ENCODE measurements at regions not wholly inside any gene's neighbourhood (a gene's known extent, or its start where the extent isn't known, plus 50 kb on each side); places are given as distances from the start of the nearest gene placed in this dataset.

DNA sequence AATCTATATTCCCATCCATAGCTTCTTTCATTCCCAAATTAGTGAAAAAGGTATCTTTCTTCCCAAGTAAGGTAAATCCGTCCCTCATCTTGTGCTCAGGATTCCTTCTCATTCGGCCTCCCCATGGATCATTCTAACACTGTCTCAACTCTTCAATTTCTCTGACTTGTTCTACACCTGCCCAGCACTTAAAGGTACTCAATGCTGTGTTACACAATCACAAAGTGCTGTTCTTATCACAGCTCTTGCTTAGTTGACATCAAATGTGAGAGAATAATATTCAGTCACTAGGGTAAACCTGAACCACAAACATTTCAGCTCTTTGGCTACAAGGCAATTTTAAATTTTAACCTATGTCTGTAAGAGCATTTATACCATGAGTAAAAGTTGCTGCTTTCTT, 94.8 kb downstream of the DIRAS3 start:
- TF ChIP-seq YY1 (IDR thresholded peaks at IDR 0.05): no peak
- TF ChIP-seq, protein P1, sequence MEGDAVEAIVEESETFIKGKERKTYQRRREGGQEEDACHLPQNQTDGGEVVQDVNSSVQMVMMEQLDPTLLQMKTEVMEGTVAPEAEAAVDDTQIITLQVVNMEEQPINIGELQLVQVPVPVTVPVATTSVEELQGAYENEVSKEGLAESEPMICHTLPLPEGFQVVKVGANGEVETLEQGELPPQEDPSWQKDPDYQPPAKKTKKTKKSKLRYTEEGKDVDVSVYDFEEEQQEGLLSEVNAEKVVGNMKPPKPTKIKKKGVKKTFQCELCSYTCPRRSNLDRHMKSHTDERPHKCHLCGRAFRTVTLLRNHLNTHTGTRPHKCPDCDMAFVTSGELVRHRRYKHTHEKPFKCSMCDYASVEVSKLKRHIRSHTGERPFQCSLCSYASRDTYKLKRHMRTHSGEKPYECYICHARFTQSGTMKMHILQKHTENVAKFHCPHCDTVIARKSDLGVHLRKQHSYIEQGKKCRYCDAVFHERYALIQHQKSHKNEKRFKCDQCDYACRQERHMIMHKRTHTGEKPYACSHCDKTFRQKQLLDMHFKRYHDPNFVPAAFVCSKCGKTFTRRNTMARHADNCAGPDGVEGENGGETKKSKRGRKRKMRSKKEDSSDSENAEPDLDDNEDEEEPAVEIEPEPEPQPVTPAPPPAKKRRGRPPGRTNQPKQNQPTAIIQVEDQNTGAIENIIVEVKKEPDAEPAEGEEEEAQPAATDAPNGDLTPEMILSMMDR (IDR thresholded peaks at IDR 0.05; ENCODE audit: low read depth, low read length, missing input control): no peak
- TF ChIP-seq, protein P2, sequence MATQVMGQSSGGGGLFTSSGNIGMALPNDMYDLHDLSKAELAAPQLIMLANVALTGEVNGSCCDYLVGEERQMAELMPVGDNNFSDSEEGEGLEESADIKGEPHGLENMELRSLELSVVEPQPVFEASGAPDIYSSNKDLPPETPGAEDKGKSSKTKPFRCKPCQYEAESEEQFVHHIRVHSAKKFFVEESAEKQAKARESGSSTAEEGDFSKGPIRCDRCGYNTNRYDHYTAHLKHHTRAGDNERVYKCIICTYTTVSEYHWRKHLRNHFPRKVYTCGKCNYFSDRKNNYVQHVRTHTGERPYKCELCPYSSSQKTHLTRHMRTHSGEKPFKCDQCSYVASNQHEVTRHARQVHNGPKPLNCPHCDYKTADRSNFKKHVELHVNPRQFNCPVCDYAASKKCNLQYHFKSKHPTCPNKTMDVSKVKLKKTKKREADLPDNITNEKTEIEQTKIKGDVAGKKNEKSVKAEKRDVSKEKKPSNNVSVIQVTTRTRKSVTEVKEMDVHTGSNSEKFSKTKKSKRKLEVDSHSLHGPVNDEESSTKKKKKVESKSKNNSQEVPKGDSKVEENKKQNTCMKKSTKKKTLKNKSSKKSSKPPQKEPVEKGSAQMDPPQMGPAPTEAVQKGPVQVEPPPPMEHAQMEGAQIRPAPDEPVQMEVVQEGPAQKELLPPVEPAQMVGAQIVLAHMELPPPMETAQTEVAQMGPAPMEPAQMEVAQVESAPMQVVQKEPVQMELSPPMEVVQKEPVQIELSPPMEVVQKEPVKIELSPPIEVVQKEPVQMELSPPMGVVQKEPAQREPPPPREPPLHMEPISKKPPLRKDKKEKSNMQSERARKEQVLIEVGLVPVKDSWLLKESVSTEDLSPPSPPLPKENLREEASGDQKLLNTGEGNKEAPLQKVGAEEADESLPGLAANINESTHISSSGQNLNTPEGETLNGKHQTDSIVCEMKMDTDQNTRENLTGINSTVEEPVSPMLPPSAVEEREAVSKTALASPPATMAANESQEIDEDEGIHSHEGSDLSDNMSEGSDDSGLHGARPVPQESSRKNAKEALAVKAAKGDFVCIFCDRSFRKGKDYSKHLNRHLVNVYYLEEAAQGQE (IDR thresholded peaks at IDR 0.05): no peak
- no peak for TF ChIP-seq SP1 (IDR thresholded peaks at IDR 0.05)
- no peak for TF ChIP-seq JUND (IDR thresholded peaks at IDR 0.05)
- no peak for TF ChIP-seq HNF4A (conservative IDR thresholded peaks at IDR 0.05)
- no peak for TF ChIP-seq EGR1 (IDR thresholded peaks at IDR 0.05; ENCODE audit: low read depth in 2 of 2)
- no peak for TF ChIP-seq GABPA (IDR thresholded peaks at IDR 0.05 in 1 of 2, conservative IDR thresholded peaks at IDR 0.05 in 1 of 2)
- no peak for TF ChIP-seq RAD21 (IDR thresholded peaks at IDR 0.05)

Data from liver (tissue), 3 donors.